ENCODE measurements at regions not wholly inside any gene's neighbourhood (a gene's known extent, or its start where the extent isn't known, plus 50 kb on each side); places are given as distances from the start of the nearest gene placed in this dataset.

GRCh38 chr11:80103142-80103859 is 662.5 kb upstream of the TENM4 start:
- no peak for TF ChIP-seq FOXA2 (IDR thresholded peaks at IDR 0.05)
- TF ChIP-seq ZBTB33 (IDR thresholded peaks at IDR 0.05): no peak
- TF ChIP-seq TAF1 (conservative IDR thresholded peaks at IDR 0.05): no peak
- TF ChIP-seq REST (IDR thresholded peaks at IDR 0.05): no peak
- TF ChIP-seq EGR1 (IDR thresholded peaks at IDR 0.05; ENCODE audit: low read depth in 2 of 2): no peak
- no peak for TF ChIP-seq JUND (IDR thresholded peaks at IDR 0.05)
- no peak for TF ChIP-seq YY1 (IDR thresholded peaks at IDR 0.05)
- TF ChIP-seq FOXA1 (IDR thresholded peaks at IDR 0.05): no peak
- no peak for TF ChIP-seq MAX (IDR thresholded peaks at IDR 0.05)
- TF ChIP-seq ATF3 (IDR thresholded peaks at IDR 0.05): no peak
- no peak for TF ChIP-seq GABPA (IDR thresholded peaks at IDR 0.05 in 1 of 2, conservative IDR thresholded peaks at IDR 0.05 in 1 of 2)
- TF ChIP-seq RXRA (IDR thresholded peaks at IDR 0.05): no peak
- no peak for TF ChIP-seq HNF4A (conservative IDR thresholded peaks at IDR 0.05)
- no peak for TF ChIP-seq HNF4G (IDR thresholded peaks at IDR 0.05)
- TF ChIP-seq CTCF (IDR thresholded peaks at IDR 0.05; ENCODE audit: low read depth, low read length, missing input control): no peak
- Histone ChIP-seq H3K4me1 (ENCODE audit: control insufficient read depth in 4 of 4, insufficient read depth in 4 of 4, low read length in 3 of 4) (no peaks in the 10 kb centered on the region), H3K9me3 (ENCODE audit: control insufficient read depth in 4 of 4, low read length in 3 of 4) (no peaks in the 10 kb centered on the region), H3K27ac (ENCODE audit: low read depth in 1 of 2, low read length in 2 of 2) (no peak overlapping the region), H3K4me3 (ENCODE audit: low read depth in 1 of 3, low read length in 3 of 3) (no peak overlapping the region), H3K27me3 (ENCODE audit: control insufficient read depth in 4 of 4, insufficient read depth in 4 of 4, low read length in 3 of 4) (no peaks in the 10 kb centered on the region), H3K36me3 (ENCODE audit: control insufficient read depth in 4 of 4, insufficient read depth in 3 of 4, low read depth in 1 of 4, low read length in 3 of 4) (no peaks in the 10 kb centered on the region), H3K9ac (ENCODE audit: low read depth in 1 of 2, low read length in 2 of 2) (no peak overlapping the region)
- 84% methylated on average over 4 of the region's 4 CpGs for WGBS
- no peak for DNase-seq (ENCODE audit: low spot score)

- DNase-seq (ENCODE audit: low spot score): no peak
- Histone ChIP-seq H3K27ac (ENCODE audit: low read depth in 1 of 2, low read length in 2 of 2) (no peak overlapping the region), H3K4me3 (ENCODE audit: low read depth in 1 of 3, low read length in 3 of 3) (no peak overlapping the region), H3K27me3 (ENCODE audit: control insufficient read depth in 4 of 4, insufficient read depth in 4 of 4, low read length in 3 of 4) (no peaks in the 10 kb centered on the region), H3K4me1 (ENCODE audit: control insufficient read depth in 4 of 4, insufficient read depth in 4 of 4, low read length in 3 of 4) (no peaks in the 10 kb centered on the region), H3K9me3 (ENCODE audit: control insufficient read depth in 4 of 4, low read length in 3 of 4) (no peaks in the 10 kb centered on the region), H3K36me3 (ENCODE audit: control insufficient read depth in 4 of 4, insufficient read depth in 3 of 4, low read depth in 1 of 4, low read length in 3 of 4) (no peaks in the 10 kb centered on the region), H3K9ac (ENCODE audit: low read depth in 1 of 2, low read length in 2 of 2) (no peak overlapping the region)
- 48% methylated on average over 4 of the region's 4 CpGs for WGBS
- TF ChIP-seq RXRA (IDR thresholded peaks at IDR 0.05) (no peak), EGR1 (IDR thresholded peaks at IDR 0.05; ENCODE audit: low read depth in 2 of 2) (no peak), REST (IDR thresholded peaks at IDR 0.05) (no peak), GABPA (IDR thresholded peaks at IDR 0.05 in 1 of 2, conservative IDR thresholded peaks at IDR 0.05 in 1 of 2) (no peak), TAF1 (conservative IDR thresholded peaks at IDR 0.05) (no peak), YY1 (IDR thresholded peaks at IDR 0.05) (no peak), NR2F2 (IDR thresholded peaks at IDR 0.05) (no peak), CTCF (IDR thresholded peaks at IDR 0.05; ENCODE audit: low read depth, low read length, missing input control) (no peak), ATF3 (IDR thresholded peaks at IDR 0.05) (no peak)
Measured at GRCh38 chr11:80097146-80097545, 656.3 kb upstream of the TENM4 start.

All from liver (tissue), 8 donors.